ENCODE measurements at regions not wholly inside any gene's neighbourhood (a gene's known extent, or its start where the extent isn't known, plus 50 kb on each side); places are given as distances from the start of the nearest gene placed in this dataset.

DNA sequence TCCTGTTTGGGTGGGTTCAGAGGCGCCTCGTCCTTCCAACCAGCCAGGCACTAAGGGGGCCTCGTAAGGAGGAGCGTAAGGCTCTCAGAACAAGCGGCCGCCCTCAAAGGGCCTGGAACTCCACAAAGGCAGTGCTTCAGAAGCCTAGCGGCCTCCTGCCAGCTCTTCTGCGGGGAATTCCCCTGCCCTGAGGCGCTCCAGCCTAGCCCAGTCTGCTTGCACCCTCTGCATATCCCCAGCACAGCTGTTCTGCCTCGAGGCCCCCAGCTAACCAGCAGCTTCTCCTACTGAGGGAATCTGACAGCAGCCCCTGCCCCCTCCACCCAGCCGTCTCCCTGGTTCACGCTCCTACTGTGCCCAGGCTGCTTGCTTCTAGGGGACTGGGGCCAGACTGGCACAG lies 265.9 kb downstream of the TFCP2L1 start:
- Histone ChIP-seq H3K27me3 (replicated peaks in 1 of 4; ENCODE audit: control extremely low read depth in 1 of 4, control insufficient read depth in 3 of 4, insufficient read depth in 4 of 4, low read length in 3 of 4) (peaks cover 0 to 2% (median 0%) of the 10 kb centered on the region in 4 experiments), H3K9me3 (ENCODE audit: control extremely low read depth in 1 of 3, control insufficient read depth in 2 of 3, insufficient read depth in 1 of 3, low read length in 2 of 3) (peaks cover 0 to 13% (median 0%) of the 10 kb centered on the region in 3 donors), H3K79me2 (ENCODE audit: control insufficient read depth, insufficient read depth, low read length) (no peaks in the 10 kb centered on the region), H3K4me1 (ENCODE audit: control insufficient read depth in 2 of 2, insufficient read depth in 2 of 2, low read length in 2 of 2) (no peaks in the 10 kb centered on the region), H2AFZ (ENCODE audit: insufficient read depth, low read depth, low read length, poor library complexity, severe bottlenecking) (no peak overlapping the region), H3K9ac (ENCODE audit: low read length) (no peak overlapping the region), H3K36me3 (replicated peaks in 1 of 2; ENCODE audit: control extremely low read depth in 1 of 2, control insufficient read depth in 1 of 2, extremely low read depth in 1 of 2, insufficient read depth in 2 of 2, low read length in 1 of 2) (no peaks in the 10 kb centered on the region), H3K4me2 (replicated peaks; ENCODE audit: low read depth, low read length, poor library complexity, severe bottlenecking) (no peak overlapping the region), H3K27ac (ENCODE audit: low read length in 2 of 2) (no peak overlapping the region), H4K20me1 (ENCODE audit: control insufficient read depth, insufficient read depth, low read length, poor library complexity, severe bottlenecking) (no peaks in the 10 kb centered on the region), H3K4me3 (ENCODE audit: control extremely low read depth in 1 of 5, extremely low read depth in 1 of 5, insufficient read depth in 1 of 5, low read depth in 2 of 5, low read length in 4 of 5) (no peak overlapping the region)
- Mint-ChIP-seq H3K27me3 (no peaks in the 10 kb centered on the region), H3K27ac (no peak overlapping the region), H3K9me3 (ENCODE audit: insufficient read depth) (peaks cover 5% of the 10 kb centered on the region), H3K4me1 (no peaks in the 10 kb centered on the region), H3K4me3 (no peak overlapping the region)
- 88% methylated on average over 10 of the region's 12 CpGs for WGBS (ENCODE audit: insufficient coverage)
- TF ChIP-seq, protein P1, sequence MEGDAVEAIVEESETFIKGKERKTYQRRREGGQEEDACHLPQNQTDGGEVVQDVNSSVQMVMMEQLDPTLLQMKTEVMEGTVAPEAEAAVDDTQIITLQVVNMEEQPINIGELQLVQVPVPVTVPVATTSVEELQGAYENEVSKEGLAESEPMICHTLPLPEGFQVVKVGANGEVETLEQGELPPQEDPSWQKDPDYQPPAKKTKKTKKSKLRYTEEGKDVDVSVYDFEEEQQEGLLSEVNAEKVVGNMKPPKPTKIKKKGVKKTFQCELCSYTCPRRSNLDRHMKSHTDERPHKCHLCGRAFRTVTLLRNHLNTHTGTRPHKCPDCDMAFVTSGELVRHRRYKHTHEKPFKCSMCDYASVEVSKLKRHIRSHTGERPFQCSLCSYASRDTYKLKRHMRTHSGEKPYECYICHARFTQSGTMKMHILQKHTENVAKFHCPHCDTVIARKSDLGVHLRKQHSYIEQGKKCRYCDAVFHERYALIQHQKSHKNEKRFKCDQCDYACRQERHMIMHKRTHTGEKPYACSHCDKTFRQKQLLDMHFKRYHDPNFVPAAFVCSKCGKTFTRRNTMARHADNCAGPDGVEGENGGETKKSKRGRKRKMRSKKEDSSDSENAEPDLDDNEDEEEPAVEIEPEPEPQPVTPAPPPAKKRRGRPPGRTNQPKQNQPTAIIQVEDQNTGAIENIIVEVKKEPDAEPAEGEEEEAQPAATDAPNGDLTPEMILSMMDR (IDR thresholded peaks at IDR 0.05) = no peak
- TF ChIP-seq EZH2 (IDR thresholded peaks at IDR 0.05; ENCODE audit: borderline replicate concordance, insufficient read depth, low read depth, low read length, poor library complexity, severe bottlenecking) = no peak
- intact Hi-C loops (cut with micrococcal nuclease) = no loop called here
- DNase-seq (no peak), ATAC-seq (ENCODE audit: low read depth) (no peak)
- ChIA-PET POLR2A (no interaction called here), CTCF (no interaction called here)

DNA sequence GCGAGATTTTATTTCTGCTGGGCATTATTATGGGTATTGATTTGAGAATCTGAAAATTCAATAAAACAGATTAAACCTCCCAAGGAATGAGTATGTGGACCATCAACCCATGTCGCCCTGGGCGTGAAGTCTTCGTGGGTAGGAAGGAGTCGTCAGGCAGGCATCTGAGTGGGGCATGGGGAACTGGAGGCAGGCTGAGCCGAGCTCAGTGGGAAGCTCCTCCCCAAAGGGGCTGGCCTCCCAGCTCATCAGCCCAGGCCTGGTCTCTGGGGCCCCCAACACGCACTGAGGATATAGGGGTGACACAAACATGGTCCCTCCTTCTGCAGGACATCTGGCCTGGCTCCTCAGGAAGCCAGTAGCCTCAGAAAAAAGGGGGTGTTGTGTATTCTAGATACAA lies 265.2 kb downstream of the TFCP2L1 start:
- CTCF ChIA-PET = no interaction called here

More for the DNA sequence above, 265.2 kb downstream of the TFCP2L1 start:
- Histone ChIP-seq H3K4me2 (replicated peaks; ENCODE audit: low read depth, low read length, poor library complexity, severe bottlenecking) (no peak overlapping the region), H3K9me3 (ENCODE audit: control extremely low read depth in 1 of 3, control insufficient read depth in 2 of 3, insufficient read depth in 1 of 3, low read length in 2 of 3) (peaks cover 0 to 13% (median 0%) of the 10 kb centered on the region in 3 donors), H3K36me3 (replicated peaks in 1 of 2; ENCODE audit: control extremely low read depth in 1 of 2, control insufficient read depth in 1 of 2, extremely low read depth in 1 of 2, insufficient read depth in 2 of 2, low read length in 1 of 2) (no peaks in the 10 kb centered on the region), H2AFZ (ENCODE audit: insufficient read depth, low read depth, low read length, poor library complexity, severe bottlenecking) (no peak overlapping the region), H3K9ac (ENCODE audit: low read length) (no peak overlapping the region), H3K4me1 (ENCODE audit: control insufficient read depth in 2 of 2, insufficient read depth in 2 of 2, low read length in 2 of 2) (no peaks in the 10 kb centered on the region), H3K4me3 (ENCODE audit: control extremely low read depth in 1 of 5, extremely low read depth in 1 of 5, insufficient read depth in 1 of 5, low read depth in 2 of 5, low read length in 4 of 5) (no peak overlapping the region), H3K79me2 (ENCODE audit: control insufficient read depth, insufficient read depth, low read length) (no peaks in the 10 kb centered on the region), H3K27me3 (replicated peaks in 1 of 4; ENCODE audit: control extremely low read depth in 1 of 4, control insufficient read depth in 3 of 4, insufficient read depth in 4 of 4, low read length in 3 of 4) (peaks cover 0 to 2% (median 0%) of the 10 kb centered on the region in 4 experiments), H4K20me1 (ENCODE audit: control insufficient read depth, insufficient read depth, low read length, poor library complexity, severe bottlenecking) (no peaks in the 10 kb centered on the region), H3K27ac (ENCODE audit: low read length in 2 of 2) (no peak overlapping the region)
- 84% methylated on average over 6 of the region's 7 CpGs for WGBS (ENCODE audit: insufficient coverage)
- Mint-ChIP-seq H3K9me3 (ENCODE audit: insufficient read depth) (peaks cover 6% of the 10 kb centered on the region), H3K4me3 (no peak overlapping the region), H3K27me3 (no peaks in the 10 kb centered on the region), H3K27ac (no peak overlapping the region), H3K4me1 (no peaks in the 10 kb centered on the region)
- intact Hi-C loops (cut with micrococcal nuclease) = no loop called here
- no peak for TF ChIP-seq EZH2 (IDR thresholded peaks at IDR 0.05; ENCODE audit: borderline replicate concordance, insufficient read depth, low read depth, low read length, poor library complexity, severe bottlenecking)
- TF ChIP-seq, protein P1 (IDR thresholded peaks at IDR 0.05) = no peak
- POLR2A ChIA-PET = no interaction called here
- ATAC-seq (ENCODE audit: low read depth) (no peak), DNase-seq (no peak)

Data from B cell (primary cell).